ENCODE measurements at regions not wholly inside any gene's neighbourhood (a gene's known extent, or its start where the extent isn't known, plus 50 kb on each side); places are given as distances from the start of the nearest gene placed in this dataset.
A peak's percentile ranks its signal among the peaks of the same experiment; 100 is the strongest.

DNA sequence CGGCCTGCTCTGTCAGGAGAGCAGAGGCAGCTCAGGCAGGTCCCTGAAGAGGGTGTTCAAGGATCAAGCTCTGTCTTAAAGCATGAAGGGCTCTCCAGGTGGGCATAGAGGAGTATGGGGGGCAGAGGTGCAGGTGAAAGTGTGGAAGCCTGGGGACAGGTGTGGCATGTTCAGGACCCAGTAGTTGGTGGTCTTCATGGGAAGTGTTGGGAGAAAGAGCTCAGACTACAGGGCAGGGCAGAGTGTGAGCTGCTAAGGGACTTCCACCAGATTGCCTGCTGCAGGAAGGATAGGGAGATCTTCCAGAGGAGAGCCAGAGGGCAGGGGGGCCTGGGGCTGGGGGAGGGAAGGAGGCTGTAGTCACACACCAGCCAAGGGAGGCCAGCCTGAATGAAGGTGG lies 156.5 kb upstream of the GDF10 start:
- no peak for DNase-seq (ENCODE audit: low read depth in 2 of 2)

DNA sequence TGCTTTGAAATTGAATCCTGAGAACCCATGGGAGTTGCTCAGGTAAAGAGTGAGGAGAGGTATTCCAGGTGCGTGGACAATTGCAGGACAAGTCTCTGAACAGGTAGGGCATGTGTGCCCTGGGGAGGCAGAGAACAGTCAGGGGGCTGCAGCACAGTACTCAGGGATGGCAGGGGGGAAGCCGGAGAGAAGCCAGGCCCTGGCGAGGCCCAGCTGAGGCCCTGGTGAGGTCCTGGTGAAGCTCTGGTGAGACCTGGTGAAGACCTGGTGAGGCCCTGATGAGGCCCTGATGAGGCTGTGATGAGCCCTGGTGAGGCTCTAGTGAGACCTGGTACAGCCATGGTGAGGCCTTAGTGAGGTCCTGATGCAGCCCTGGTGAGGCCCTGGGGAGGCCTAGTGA lies 155.5 kb upstream of the GDF10 start:
- no peak for DNase-seq (ENCODE audit: low read depth in 2 of 2)

DNA sequence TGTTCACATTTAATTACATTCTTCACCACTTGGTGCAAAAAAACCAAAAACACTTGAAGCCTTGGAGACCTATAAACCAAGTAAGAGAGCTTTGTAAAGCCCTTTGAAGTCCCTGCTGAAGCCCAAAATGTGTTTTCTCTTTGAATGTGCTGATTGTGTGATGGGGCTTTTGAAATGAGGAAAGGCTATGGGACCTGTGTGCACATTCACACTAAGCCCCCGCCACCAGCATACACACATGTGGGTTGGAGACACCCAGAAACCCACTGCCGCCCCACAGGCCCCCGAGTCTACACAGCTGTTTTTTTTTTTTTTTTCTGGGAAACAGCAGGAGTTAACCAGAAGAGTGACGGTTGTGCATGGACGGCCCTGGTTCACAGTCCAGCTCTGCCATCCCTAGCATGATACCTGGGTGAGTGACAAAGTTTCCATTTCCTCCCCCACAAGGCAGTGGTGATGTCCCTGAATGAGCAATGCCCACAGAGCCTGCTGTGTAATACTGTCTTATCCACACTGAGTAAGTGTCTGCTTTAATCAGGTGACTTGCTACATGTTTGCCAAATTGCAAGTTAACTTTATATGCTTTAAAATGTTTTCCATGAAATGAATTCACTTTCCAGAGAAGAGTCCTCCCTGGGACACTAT lies 154.6 kb upstream of the GDF10 start:
- no peak for DNase-seq (ENCODE audit: low read depth in 2 of 2)

DNA sequence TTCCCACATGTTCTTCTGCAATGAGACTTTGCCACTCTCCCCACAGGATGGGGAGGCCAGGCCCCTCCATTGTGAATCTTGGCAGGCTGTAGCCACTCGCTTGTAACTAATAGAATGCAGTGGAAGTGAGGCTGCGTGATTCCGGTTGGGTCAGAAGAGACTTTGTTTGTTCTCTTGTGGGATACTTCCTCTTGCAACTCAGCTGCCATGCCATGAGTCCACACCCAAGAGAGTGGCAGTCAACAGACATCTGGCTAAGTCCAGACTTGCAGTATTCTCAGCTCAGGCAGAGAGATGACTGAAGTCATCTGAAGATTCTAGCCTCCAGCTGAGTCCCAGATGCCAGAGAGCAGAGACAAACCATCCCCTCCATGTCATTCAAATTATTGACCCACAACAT lies 153.4 kb upstream of the GDF10 start:
- no peak for DNase-seq (ENCODE audit: low read depth in 2 of 2)

DNA sequence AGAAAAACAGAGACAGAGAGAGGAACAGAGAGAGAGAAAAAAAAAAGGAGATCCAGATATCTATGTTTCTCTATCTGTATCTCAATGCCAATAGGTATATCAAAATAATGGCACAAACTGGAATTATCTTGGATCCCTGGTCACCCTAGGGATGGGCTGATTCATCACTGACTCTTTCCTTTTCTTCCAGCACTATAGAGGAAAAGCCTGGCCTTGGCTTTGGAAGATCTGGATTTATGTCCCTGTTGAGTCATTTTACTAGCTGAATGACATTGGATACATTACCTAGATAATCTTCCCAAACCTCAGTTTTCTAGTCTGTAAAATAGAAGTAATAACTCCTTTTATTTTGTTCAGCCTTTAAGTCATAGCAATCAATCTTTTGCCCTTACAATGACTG lies 152.8 kb upstream of the GDF10 start:
- no peak for DNase-seq (ENCODE audit: low read depth in 2 of 2)

DNA sequence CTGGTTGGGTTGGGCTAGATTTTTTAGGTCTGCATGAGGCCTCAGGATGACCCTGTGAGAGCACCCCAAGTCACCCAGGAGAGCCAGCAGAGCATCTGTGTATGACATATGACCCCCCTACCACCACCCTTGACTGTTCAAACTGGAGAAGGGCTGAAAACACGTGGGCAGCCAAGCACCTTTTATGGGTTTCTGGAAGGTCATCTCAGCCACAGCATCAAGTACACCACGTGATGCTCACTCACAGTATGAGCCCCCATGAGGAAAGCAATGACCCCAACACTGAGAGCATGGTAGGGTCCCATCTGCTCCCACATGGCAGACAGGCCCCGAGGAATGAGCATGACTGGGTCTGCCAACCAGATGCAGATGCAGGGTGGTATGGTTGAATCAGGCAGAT lies 149.4 kb upstream of the GDF10 start:
- no peak for DNase-seq (ENCODE audit: low read depth in 2 of 2)

DNA sequence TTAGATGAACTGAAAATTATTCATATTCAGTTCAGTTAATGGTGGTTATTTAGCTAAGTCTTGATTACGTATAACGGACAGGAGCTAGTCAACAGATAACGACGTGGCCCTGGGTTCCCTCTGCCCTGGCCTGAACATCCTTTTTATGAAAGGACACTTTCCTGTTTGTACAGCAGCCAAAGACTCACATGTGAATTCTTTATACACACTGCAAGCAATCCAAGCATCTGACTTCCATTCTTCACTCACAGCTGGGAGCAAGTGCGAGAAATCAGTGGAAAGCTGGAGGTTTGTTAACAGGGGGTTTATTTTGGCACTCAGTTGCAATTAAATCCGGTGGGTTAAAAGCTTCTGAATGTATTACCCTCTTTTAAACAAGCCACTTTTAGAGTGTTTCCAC lies 148.1 kb upstream of the GDF10 start:
- DNase-seq (ENCODE audit: low read depth in 2 of 2): no peak

DNA sequence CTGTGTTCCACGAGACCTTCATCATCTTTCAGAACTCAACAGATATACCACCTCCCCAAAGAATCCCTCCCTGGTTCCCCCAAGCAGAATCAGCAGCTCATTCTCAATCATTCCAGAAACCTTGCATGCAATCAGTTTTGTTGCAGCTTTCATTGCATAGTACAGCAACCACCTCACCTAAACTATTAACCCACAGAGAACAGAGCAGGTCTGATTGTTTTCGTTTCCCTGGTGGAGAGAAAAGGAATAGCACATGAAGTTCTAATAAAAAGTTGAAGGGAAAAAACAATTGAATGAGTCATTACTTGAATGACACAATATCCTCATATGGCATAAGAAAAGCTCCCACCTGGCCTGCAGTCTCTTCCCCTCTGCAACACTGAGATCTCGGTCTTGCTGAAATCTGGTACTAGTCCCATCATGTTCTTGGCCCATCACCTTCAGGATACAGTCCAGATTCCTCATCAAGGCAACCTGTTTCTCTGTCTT lies 147.1 kb upstream of the GDF10 start:
- DNase-seq (ENCODE audit: low read depth in 2 of 2): no peak

DNA sequence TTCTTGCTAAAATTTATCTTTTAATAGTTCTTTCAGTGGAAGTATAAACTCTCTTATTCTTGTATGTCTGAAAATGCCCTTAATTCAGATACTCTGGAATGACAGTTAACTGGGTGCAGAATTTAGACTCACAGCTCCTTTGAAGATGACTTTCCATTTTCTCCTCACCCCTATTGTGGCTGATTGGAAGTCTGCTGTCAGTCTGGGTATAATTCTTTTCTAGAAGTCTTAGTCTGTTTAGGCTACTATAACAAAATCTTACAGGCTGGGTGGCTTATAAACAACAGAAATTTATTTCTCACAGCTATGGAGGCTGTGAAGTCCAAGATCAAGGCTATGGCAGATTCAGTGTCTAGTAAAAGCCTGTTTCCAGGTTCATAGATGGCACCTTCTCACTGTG lies 145.2 kb upstream of the GDF10 start:
- DNase-seq (ENCODE audit: low read depth in 2 of 2): no peak

DNA sequence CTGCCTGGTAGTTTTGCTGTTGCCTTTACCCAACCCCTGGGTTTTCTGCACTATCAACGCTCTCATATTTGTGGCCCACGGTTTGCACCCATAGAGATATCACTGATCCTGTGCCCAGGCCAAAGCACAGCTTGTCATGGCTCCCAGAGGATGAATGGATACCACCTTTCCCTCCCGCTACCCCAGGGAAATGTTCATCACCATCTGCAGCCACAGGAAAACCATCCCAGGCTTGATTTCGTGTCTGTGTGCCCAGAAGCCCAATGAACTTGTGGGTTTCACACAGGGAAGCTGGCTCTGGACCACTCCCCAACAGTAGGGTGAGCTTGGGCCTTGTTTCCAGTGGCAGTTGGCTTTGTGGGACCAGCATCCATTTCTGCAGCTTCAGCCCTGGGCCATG lies 143.1 kb upstream of the GDF10 start:
- no peak for DNase-seq (ENCODE audit: low read depth in 2 of 2)

DNA sequence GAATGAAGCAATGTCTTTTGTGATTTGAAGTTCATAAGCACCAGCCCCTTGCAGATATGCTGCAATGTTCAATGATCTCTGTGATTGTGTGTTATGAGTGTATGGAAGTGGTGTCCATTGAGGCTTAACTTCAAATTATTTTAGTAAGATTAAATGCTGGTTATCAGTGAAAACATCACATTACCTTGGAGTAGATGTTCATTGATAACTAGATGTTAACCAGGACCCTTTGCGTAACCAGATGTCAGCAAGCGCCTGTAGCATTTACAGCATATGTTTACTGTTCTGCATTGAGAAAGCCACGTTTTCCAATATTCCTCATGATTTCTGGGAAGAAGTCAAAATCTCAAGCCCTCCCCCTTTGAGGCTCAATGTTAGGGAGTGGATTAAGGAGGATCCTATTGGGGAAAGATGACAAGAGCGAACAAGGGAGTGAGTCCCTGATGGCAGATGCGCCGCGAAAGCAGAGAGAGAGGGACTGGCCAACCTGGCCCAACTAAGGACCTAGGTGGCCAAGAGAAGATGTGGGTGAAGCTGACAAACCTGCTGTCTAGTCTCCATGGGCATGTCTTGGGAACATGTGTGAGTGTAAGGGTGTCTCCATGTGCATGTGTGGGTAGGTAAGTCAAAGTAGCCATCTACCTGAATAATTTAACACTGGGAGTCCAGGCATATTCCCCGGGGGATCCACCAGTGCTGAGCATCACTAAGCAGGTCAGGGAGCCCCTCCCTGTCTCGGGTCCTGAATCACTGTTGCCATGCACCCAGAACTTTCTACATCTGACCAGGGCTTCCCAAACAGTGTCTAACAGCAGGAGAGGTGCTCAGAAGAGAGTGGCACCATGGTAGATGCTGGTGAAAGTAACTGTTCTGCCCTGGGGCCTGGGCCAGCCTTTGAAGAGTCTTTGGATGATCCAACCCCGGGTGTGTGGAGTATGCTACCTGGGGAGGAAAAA lies 141.6 kb upstream of the GDF10 start:
- no peak for DNase-seq (ENCODE audit: low read depth in 2 of 2)

DNA sequence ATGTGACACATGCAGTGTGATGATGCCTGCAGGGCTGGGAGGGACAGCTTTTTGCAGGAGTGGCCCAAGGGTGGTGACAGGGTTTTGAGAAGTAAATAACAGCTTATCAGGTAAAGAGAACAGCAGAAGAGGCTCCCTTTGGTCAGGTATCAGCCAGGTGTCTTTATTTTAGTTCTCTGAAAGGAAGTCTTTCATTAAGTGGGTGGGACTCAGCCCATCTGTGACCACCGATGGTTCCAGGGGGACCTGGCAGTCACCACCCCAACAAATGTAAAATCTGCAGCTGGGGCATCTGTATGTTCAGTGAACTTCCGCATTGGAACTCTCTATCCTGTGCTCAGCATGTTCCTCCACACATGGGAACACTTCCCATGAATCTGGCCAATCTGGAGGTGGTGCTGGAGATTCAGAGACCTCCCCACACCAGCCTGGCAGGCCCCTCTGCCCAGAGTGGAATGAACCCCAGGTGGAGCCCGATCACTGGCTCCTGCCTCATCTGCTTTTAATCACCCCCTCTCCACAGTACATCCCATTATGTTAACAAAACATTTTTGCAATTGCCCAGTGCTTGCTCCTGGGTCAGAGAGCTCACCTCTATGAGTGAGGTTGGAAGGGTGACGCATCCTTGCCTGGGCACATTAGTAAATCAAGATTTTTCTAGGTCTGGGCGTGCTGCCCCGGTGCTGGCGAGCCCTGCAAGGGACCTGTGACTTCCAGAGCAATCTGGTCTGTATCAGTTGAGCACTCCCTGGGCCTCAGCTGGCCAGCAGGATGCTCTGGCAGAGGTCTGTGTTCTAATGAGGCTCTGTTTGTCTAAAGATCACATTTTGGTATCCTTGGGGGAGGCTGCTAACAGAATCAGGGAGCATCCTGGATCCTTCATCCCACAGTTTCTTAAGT lies 140.4 kb upstream of the GDF10 start:
- no peak for DNase-seq (ENCODE audit: low read depth in 2 of 2)

DNA sequence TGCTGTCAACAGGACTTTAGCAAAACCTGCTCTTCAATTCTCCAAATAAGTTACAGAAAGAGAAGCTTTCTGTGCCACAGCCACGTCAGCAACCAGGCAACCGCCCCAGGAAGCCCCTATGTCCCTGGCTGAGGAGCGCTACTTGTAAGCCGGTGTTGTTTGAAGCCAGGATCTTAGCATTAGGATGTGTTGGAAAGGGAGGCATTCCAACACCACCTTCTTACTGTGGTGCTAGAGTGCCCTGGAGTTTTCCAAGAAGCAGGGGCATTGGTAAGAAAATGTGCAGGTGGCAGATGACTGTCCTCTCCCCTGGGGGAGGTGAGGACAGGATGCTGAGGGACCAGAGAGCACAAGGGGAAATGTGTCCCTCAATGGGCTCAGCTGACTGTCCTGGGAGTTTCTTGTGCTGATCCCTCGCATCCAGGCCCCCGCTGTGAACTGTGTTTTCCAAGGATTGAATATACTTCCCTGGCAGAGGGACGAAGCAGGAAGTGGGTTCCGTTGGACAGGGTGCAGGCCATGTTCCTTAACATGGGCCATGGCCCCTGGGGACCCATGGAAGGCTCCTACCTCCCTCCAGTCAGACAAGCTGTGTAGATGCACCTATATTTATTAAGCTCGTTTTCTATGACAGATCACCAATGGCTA lies 139.6 kb upstream of the GDF10 start:
- DNase-seq (ENCODE audit: low read depth in 2 of 2): no peak

DNA sequence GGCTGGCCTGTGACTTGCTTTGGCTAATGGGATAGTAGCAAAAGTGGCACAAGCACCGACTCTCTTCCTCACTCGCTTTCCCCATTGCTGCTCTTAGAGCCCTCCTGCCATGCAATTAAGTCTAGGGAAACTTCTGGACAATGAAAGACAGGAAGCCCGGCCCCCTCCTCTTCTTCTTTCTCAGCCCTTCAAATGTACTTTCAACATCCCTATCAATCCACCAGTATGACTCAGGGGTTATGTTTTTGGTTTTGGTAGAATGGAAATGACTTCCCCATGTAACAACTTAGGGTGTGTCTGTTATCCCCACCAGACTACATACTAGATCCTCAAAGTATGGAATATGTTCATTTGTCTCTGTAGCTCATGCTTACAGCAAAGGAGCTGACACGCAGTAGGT lies 139.0 kb upstream of the GDF10 start:
- no peak for DNase-seq (ENCODE audit: low read depth in 2 of 2)

DNA sequence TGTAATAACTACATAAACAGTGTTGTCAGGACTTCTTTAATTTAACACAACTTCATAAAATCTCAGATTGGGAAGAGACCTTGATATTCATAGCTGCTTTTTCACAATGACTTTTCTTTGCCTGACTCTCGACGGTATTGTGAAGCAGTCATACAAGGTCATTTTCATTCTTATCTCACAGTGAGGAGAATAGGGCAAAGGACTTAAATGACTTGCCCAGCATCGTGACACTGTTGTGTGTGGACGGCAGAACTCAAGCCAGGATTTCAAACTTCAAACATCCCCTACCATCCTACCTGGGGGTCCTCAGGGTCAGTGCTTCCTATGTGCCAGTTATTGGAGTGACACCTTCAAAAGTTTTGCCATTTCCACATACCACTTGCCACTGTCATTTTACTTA lies 138.5 kb upstream of the GDF10 start:
- DNase-seq (ENCODE audit: low read depth in 2 of 2): no peak

DNA sequence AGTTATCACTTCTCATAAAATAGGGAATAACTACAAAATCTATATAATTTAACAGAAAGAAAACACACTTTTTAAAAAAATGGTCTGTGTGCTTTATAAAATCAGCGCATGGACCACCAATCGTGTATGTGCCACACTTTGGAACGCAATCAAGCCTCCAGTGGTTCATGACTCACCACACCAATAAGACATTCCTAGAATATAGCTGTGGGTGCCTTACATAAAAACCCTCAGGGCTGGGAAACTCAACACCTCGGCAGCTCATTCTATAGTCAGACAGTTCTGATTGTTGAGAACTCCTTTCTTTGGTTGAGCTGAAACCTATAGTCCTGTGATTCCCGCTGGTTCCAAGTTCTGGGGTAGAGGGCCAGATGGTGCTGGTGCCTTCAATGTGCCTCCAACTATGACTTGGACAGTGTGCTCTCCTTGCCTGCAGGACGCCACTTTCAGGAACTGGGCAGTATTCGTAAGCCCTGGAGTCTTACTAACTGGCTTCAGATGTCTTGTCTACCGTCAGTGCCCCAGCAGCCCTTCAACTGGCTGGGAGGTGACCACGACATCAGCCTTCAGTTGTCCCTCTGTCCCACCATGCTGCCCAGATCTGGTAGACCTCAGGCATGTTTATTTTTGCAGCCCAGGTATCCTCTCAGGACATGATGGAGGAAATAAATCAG lies 135.7 kb upstream of the GDF10 start:
- peak; percentile 76 to 77 for DNase-seq (ENCODE audit: low read depth in 2 of 2)

DNA sequence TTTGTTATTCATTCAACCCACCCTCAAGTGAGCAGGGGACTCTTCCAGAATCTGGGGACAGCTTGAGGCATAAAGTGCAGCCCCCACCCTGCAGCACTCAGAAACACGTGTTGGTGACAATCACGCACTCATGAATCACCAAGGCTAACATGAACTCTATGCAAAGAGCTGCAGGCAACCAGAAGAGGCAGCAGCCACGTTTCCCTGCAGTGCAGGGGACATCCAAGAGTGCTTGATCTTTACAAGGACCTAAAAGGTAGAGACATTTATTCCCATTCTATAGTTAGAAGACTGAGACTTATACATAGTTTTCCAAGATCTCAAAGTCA lies 135.2 kb upstream of the GDF10 start:
- DNase-seq (ENCODE audit: low read depth in 2 of 2): no peak

DNA sequence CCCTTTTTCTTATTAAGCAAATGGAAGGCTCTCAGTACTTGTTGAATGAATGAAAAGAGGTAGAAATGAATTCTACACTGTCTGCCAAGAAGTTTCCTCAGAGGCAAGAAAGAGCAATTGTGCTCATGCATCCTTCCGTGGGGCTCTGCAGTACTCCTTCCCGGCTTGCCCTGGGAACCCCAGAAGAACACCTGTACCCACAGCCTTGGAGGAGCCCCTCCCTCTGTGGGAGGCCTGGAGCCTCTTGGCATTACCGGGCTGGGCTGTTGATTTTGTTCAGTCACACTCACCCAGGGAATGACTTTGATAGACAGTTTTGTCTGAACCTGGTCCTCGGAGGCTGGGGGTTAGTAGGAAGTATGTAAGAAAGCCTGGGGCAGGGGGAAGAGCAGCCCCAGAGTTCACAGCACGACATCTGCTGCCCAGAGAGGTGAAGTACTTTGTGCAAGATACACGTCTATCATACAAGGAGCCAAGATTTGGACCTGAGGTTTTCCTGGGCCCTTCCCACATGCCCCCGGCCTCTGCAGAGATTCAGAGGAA lies 134.8 kb upstream of the GDF10 start:
- DNase-seq (ENCODE audit: low read depth in 2 of 2): no peak

DNA sequence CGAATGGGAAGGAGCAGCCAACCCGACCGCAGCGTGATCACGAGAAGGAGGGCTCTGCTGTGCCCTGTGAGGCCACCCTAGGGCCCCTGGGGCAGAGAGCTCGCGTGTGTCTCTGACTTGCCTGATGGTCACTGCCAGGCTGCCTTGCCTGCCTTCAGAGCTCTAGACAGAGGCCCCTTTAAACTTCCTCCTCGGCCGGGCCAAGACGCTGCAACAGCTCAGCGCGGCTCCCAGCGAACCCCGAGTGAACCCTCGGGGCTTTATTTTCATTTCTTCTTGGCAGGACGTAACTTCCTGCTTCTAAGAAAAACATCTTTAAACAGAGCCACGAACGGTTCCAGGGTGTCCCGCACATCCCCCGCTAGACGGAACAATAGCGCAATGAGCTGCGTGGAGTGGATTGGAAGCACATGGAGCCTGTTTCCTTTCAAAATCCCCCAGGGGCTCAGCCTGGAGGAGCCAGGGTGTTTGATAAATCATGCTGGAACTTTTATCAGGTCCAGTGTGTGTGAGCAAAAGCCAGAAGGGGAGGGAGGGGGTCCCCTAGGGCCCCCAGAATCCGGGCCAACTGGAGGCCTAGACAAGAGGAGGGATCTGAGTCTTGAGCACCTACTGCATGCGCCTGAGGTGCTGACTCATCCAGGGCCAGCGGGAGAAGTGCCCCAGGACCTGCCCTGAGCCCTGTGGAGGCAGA lies 134.1 kb upstream of the GDF10 start:
- peak; percentile 69 to 70 for DNase-seq (ENCODE audit: low read depth in 2 of 2)

DNA sequence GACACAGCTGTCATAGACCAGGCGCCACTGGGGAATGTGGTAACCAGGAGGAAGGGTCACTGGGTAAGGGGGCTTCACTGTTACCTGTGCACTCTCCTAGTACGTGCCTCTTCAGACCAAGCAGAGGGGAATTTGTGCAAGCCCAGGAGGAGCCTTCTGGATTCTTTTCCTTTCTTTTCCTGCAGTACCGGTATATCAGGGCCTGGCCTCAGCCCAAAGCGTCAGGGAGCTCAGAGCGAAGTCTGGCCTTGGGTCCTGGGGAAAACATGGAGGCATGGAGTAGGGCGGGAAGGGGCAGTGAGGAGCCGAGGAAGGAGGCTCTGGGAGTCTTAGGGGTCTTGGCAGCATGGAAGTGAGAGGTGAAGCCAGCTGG lies 133.6 kb upstream of the GDF10 start:
- DNase-seq (ENCODE audit: low read depth in 2 of 2): no peak

All from fibroblast of skin of left quadriceps (primary cell).